ENCODE measurements at regions not wholly inside any gene's neighbourhood (a gene's known extent, or its start where the extent isn't known, plus 50 kb on each side); places are given as distances from the start of the nearest gene placed in this dataset.
A peak's percentile ranks its signal among the peaks of the same experiment; 100 is the strongest.

GRCh38 chr3:194203482-194204041, 67.6 kb downstream of the HES1 start:
- 0 out of 2 replicates have a peak, but pooled peaks have one; percentile 28 for TF ChIP-seq CTCF (conservative IDR thresholded peaks at IDR 0.05; ENCODE audit: low read length)
- TF ChIP-seq EZH2phosphoT487 (IDR thresholded peaks at IDR 0.05; ENCODE audit: borderline replicate concordance): no peak

All from Loucy (cell line).